HCT116 (cell line): ENCODE measurements at regions not wholly inside any gene's neighbourhood (a gene's known extent, or its start where the extent isn't known, plus 50 kb on each side); places are given as distances from the start of the nearest gene placed in this dataset.
"Not testable (repeated sequence)": the region's sequence is repeated elsewhere in the genome, so short reads cannot be mapped to it uniquely, and the experiment has no call there.

Experiments
- CBX3 ChIP-seq: IDR thresholded peaks from 2 replicates; pipeline ENCODE4 v1.6.1; 2012; ENCODE audit warnings: low read depth
- CEBPB ChIP-seq: IDR thresholded peaks from 2 replicates; pipeline ENCODE4 v1.6.1; 2012; ENCODE audit warnings: low read depth
- EZH2 ChIP-seq: fragments of 200-600 bp; sonication (generic); IDR thresholded peaks from 2 replicates; pipeline ENCODE4 v1.6.1; 2017; ENCODE audit warnings: antibody characterized with exemption, mixed run types
- JUND ChIP-seq: IDR thresholded peaks from 2 replicates; pipeline ENCODE4 v1.6.1; 2012
- POLR2A ChIP-seq: IDR thresholded peaks from 2 replicates; pipeline ENCODE4 v1.7.0; 2011; ENCODE audit warnings: borderline replicate concordance; ENCODE audit not compliant: insufficient read depth, insufficient read length; ENCODE audit errors: extremely low read depth
- POLR2AphosphoS5 ChIP-seq: IDR thresholded peaks from 2 replicates; pipeline ENCODE4 v1.6.1; 2011; ENCODE audit warnings: mild to moderate bottlenecking, low read depth, low read length, moderate library complexity
- YY1 ChIP-seq: IDR thresholded peaks from 2 replicates; pipeline ENCODE4 v1.6.1; 2011; ENCODE audit warnings: low read length, low read depth, moderate library complexity, mild to moderate bottlenecking; ENCODE audit not compliant: insufficient replicate concordance; ENCODE audit errors: extremely low read depth
- ZNF274 ChIP-seq: fragments of 200-500 bp; sonication (Bioruptor generic); IDR thresholded peaks from 2 replicates; pipeline ENCODE4 v1.6.1; 2014; ENCODE audit warnings: mild to moderate bottlenecking, low read depth, low read length, inconsistent platforms
- TF ChIP-seq, protein P1 (sequence below), 3 experiments: fragments of 200-600 bp in 1 of 3; sonication (generic) in 1 of 3; IDR thresholded peaks in 2 of 3; conservative IDR thresholded peaks in 1 of 3; 2 replicates each; pipeline ENCODE4 v1.5.1; 2012 to 2017; ENCODE audit warnings: low read depth in 2 of 3, low read length in 2 of 3, antibody characterized with exemption in 1 of 3, borderline replicate concordance in 1 of 3, control low read depth in 1 of 3, mild to moderate bottlenecking in 1 of 3, mixed read lengths in 1 of 3, mixed run types in 1 of 3, moderate library complexity in 1 of 3; ENCODE audit not compliant: insufficient read depth in 1 of 3

DNA sequence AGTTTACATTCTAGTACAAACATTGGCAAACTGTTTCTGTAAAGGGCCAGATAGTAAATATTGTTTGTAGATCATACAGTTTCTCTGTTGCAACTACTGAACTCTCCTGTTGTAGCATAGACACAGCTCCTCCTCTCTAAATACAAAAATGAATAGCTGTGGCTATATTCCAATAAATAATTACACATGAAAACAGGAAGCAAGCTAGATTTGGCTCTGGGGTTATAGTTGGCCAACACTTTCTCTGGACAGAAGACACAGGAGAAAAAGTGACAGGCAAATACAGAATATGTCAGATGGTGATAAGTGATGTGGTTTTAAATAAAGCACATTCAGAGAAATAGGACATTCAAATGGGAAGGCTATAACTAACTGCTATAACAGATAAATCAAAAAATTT is 957.0 kb downstream of the LTN1 start:
- not testable (repeated sequence) for TF ChIP-seq CEBPB, EZH2, YY1, POLR2A, JUND, ZNF274, POLR2AphosphoS5, CBX3
- TF ChIP-seq, protein P1, sequence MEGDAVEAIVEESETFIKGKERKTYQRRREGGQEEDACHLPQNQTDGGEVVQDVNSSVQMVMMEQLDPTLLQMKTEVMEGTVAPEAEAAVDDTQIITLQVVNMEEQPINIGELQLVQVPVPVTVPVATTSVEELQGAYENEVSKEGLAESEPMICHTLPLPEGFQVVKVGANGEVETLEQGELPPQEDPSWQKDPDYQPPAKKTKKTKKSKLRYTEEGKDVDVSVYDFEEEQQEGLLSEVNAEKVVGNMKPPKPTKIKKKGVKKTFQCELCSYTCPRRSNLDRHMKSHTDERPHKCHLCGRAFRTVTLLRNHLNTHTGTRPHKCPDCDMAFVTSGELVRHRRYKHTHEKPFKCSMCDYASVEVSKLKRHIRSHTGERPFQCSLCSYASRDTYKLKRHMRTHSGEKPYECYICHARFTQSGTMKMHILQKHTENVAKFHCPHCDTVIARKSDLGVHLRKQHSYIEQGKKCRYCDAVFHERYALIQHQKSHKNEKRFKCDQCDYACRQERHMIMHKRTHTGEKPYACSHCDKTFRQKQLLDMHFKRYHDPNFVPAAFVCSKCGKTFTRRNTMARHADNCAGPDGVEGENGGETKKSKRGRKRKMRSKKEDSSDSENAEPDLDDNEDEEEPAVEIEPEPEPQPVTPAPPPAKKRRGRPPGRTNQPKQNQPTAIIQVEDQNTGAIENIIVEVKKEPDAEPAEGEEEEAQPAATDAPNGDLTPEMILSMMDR (IDR thresholded peaks at IDR 0.05 in 2 of 3, conservative IDR thresholded peaks at IDR 0.05 in 1 of 3; ENCODE audit: borderline replicate concordance in 1 of 3, insufficient read depth in 1 of 3, low read depth in 2 of 3, low read length in 2 of 3), result not testable (repeated sequence)
